NCI-H2196 (cell line): ENCODE measurements at regions not wholly inside any gene's neighbourhood (a gene's known extent, or its start where the extent isn't known, plus 50 kb on each side); places are given as distances from the start of the nearest gene placed in this dataset.

ENCODE experiments used
- DNase-seq: peaks from one replicate; lab custom pipeline; 2025; ENCODE audit not compliant: unreplicated experiment; lab: John Stamatoyannopoulos, UW

DNA sequence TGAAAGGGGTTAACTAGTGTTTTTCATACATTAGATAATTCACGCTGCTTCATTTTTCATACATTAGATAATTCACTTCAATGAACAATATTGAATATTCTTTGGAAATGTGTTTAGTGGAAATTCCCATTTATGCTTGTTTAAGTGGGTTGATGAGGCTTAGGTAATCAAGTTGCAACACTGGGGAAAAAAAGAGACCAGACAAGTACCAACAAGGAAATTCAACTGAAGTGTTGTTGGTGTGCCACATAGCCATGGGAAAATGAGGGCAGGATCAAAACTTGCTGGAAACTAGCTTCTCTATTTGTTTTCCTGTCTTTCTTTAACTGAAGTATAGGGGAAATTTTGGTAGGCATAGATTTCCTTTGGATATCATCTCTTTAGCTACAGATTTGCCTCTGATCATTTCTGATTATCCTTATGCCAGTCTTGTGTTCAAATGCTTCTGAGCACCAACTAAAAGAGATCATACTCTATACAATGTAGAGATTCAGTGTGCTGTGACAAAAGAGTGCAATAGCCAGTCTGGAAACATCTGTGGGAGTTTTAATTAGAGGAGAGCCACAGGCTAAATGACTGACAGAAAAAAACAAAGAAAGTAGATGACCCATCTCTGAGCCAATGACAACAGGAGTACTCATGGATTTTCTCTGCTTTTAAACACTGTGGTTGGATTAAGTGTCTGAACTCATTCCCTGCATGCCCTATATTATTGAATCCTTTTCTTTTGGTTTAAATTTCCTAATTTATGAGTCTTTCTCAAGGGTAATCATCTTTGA is 67.6 kb upstream of the CTSC start:
- DNase-seq: no peak

DNA sequence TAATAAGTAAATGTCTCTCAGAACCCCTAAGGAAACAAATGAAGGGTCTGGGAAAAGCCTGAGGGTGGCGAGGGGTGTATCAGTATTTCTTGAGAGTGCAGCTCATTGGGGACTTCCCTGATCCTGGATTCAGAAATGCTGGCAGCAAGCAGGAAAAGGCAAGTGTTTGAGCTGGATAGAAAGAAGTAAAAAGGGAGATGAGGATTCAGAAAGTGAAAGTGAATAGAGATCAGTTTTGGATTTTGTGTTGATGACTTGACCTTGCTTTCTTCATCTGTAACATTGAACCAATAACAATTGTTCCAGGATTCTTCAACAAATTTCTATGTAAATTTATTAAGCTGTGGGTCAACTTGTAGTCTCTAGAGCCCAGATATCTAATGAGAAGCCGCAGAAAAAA is 66.9 kb upstream of the CTSC start:
- no peak for DNase-seq

DNA sequence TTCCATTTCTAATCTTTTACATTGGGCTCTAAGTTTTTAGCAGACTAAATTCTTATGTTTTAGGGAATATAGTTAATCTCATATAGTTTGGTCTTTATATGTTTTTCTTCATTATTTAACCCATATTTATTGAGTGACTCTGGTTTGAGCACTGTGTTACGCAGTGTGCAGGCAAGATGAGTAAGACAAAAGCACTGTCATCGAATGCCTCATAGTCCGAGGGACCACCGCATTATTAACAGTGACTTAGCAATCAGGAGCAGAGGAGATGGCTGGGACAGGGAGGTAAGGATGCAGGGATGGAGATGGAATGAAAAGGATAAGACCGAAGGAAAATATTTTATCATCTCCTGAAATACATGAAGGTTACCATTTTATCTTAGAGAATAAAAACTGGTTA is 65.2 kb upstream of the CTSC start:
- no peak for DNase-seq

DNA sequence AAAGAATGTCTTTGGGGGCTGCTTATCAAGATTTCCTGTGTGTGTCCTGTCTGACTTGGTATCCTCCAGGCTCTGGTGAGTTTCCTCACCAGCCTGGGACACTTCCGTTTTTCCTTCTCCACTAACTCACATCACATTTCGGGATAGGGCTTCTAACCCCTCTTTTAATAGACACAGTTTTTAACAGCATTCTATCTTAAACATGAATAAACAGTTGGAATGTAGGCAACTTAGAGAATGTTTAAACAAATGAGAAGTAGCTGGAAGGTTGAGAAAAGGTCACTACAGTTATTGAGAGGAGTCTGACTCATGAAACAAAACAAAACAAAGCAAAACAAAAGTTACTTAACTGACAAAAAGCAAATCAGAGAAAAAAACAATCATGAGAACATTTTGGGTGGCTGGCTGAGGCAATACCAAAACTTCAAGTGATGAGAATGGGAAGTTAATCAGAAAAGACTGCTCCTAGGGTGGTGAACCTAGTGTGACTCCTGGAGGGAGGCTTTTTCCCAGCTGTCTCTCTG is 64.7 kb upstream of the CTSC start:
- no peak for DNase-seq

DNA sequence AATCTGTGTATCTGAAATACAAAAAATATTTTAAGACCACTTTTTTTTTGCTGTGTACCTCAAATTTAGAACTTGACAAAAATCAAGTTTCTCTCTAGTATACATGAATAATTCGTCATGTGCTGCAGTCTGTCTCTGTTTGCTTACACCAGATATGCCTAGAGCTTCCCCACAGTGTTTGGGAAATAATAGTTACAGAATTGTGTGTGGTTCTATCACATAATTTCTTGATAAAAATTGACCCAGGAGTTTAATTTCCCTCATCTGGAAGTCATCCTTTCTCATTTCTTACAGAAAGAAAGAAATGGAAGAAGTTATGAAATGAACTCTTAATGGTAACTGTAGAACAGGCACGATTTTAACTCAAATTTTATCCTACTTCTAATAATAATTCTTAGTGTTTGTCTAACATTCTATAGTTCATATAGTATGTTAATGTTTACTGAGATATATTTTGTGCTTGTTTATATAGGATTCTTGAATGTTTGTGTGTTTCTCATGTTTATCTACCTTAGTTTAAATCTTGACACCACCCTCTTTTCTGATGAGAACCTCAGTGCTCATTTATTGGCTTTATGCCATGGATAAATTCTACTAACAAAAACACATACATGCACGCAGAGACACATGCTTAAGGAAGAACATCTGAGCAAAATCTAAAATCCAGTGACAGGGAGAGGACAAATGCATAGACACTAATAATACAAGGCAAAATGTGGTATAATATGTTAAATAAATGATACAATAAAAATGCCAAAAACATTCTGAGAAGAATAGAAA is 61.4 kb upstream of the CTSC start:
- DNase-seq: no peak

DNA sequence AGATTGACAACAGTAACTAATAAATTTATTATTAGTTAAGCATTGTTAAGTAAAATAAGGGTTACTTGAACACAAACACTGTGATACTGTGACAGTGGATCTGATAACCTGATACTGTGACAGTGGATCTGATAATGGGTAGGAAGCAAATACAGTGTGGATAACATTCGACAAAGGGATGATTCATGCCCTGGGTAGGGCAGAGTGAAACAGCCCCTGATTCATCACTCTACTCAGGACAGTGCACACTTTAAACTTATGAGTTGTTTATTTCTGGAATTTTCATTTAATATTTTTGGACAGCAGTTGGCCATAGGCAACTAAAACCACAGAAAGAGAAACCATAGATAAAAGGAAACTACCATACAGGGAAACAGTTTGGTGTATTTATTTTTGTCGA is 60.8 kb upstream of the CTSC start:
- DNase-seq: no peak

DNA sequence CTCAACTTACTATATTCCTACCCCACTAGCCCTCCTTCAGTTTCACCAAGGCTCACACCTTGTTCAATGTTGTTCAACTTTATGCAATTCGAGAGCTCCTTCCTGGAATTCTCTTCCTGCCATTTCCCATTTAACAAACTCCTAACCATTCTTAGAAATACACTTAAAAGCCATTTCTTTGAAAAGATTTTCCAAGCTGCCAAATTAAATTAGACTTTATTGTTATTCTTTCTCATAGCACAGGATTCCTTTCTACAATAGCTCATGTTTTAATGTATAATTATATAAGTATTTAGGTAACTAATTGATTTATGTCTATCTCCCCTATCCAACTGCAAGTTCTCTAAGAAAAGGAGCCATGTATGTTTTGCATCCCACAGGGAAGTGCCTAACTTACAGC is 52.7 kb upstream of the CTSC start:
- no peak for DNase-seq

DNA sequence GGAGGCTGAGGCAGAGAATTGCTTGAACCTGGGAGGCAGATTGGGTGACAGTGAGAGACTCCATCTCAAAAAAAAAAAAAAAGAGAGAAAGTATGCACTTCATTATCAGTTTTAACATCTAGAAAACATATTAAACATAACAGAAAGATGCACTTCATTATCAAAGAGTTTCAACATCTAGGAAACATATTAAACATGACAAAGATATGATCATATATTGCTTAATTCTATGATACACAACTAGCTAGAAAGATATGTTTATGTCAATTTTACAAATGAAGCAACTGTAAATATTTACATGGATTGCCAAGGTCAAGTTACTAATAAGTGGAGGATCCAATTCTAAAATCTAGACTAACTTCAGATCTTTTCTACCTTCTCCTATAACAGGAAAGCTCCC is 50.4 kb upstream of the CTSC start:
- DNase-seq: no peak
